ENCODE measurements at regions not wholly inside any gene's neighbourhood (a gene's known extent, or its start where the extent isn't known, plus 50 kb on each side); places are given as distances from the start of the nearest gene placed in this dataset.

GRCh38 chr12:27866373-27867101 lies 86.5 kb upstream of the MANSC4 start:
- Mint-ChIP-seq H3K9me3 (no peaks in the 10 kb centered on the region), H3K4me1 (ENCODE audit: low read depth) (peaks cover 7% of the 10 kb centered on the region), H3K27me3 (no peaks in the 10 kb centered on the region), H3K36me3 (ENCODE audit: low read depth) (no peaks in the 10 kb centered on the region), H3K4me3 (no peak overlapping the region), H3K27ac (no peak overlapping the region)
- CTCF ChIA-PET: no interaction called here
- no peak for TF ChIP-seq CTCF (IDR thresholded peaks at IDR 0.05)
- Histone ChIP-seq H3K36me3 (ENCODE audit: insufficient read depth, low read length) (no peaks in the 10 kb centered on the region), H3K9me3 (ENCODE audit: control insufficient read depth in 1 of 2, insufficient read depth in 1 of 2, low read length in 2 of 2) (no peaks in the 10 kb centered on the region), H3K27ac (ENCODE audit: low read depth in 1 of 2, low read length in 2 of 2) (no peak overlapping the region), H3K4me3 (ENCODE audit: low read length) (no peak overlapping the region), H3K4me1 (ENCODE audit: insufficient read depth, low read length) (no peaks in the 10 kb centered on the region), H3K27me3 (ENCODE audit: control insufficient read depth in 1 of 2, insufficient read depth in 2 of 2, low read length in 2 of 2) (no peaks in the 10 kb centered on the region)
- DNase-seq (no peak), ATAC-seq (ENCODE audit: poor library complexity) (no peak)
- intact Hi-C loops (cut with DNase I, micrococcal nuclease): no loop called here
- POLR2A ChIA-PET: no interaction called here

GRCh38 chr12:27865421-27865820 lies 85.4 kb upstream of the MANSC4 start:
- Histone ChIP-seq H3K27me3 (ENCODE audit: control insufficient read depth in 1 of 2, insufficient read depth in 2 of 2, low read length in 2 of 2) (no peaks in the 10 kb centered on the region), H3K36me3 (ENCODE audit: insufficient read depth, low read length) (no peaks in the 10 kb centered on the region), H3K27ac (ENCODE audit: low read depth in 1 of 2, low read length in 2 of 2) (no peak overlapping the region), H3K9me3 (ENCODE audit: control insufficient read depth in 1 of 2, insufficient read depth in 1 of 2, low read length in 2 of 2) (no peaks in the 10 kb centered on the region), H3K4me3 (ENCODE audit: low read length) (no peak overlapping the region), H3K4me1 (ENCODE audit: insufficient read depth, low read length) (no peaks in the 10 kb centered on the region)
- ATAC-seq (ENCODE audit: poor library complexity): no peak
- Mint-ChIP-seq H3K4me3 (no peak overlapping the region), H3K9me3 (no peaks in the 10 kb centered on the region), H3K27ac (no peak overlapping the region), H3K36me3 (ENCODE audit: low read depth) (no peaks in the 10 kb centered on the region), H3K4me1 (ENCODE audit: low read depth) (no peaks in the 10 kb centered on the region), H3K27me3 (peaks cover 1% of the 10 kb centered on the region)
- intact Hi-C loops (cut with DNase I, micrococcal nuclease): no loop called here
- ChIA-PET POLR2A (no interaction called here), CTCF (no interaction called here)
- TF ChIP-seq CTCF (IDR thresholded peaks at IDR 0.05): no peak
- no peak for DNase-seq

- DNase-seq (no peak), ATAC-seq (ENCODE audit: poor library complexity) (no peak)
- no peak overlapping the region for H3K4me3 Mint-ChIP-seq
- H3K9me3 ChIP-seq (ENCODE audit: control insufficient read depth in 1 of 2, insufficient read depth in 1 of 2, low read length in 2 of 2): no peaks in the 10 kb centered on the region
- CTCF ChIA-PET: interaction anchor here (0.8 to 1.0 kb wide), 2 partner anchors 14 to 43 kb away, joined by 3 read pairs; no protein-coding TSS in a partner anchor
- no peaks in the 10 kb centered on the region for H3K9me3 Mint-ChIP-seq
- TF ChIP-seq CTCF (IDR thresholded peaks at IDR 0.05): no peak
- no peaks in the 10 kb centered on the region for H3K36me3 ChIP-seq (ENCODE audit: insufficient read depth, low read length)
- H3K27ac Mint-ChIP-seq: no peak overlapping the region
- H3K4me1 ChIP-seq (ENCODE audit: insufficient read depth, low read length): no peaks in the 10 kb centered on the region
- intact Hi-C loops (cut with DNase I, micrococcal nuclease): no loop called here
- H3K27me3 Mint-ChIP-seq: peaks cover 4% of the 10 kb centered on the region
- no peaks in the 10 kb centered on the region for H3K36me3 Mint-ChIP-seq (ENCODE audit: low read depth)
- H3K4me1 Mint-ChIP-seq (ENCODE audit: low read depth): no peaks in the 10 kb centered on the region
- POLR2A ChIA-PET: no interaction called here
- H3K4me3 ChIP-seq (ENCODE audit: low read length): no peak overlapping the region
- H3K27ac ChIP-seq (ENCODE audit: low read depth in 1 of 2, low read length in 2 of 2): no peak overlapping the region
- peaks cover 0 to 2% of the 10 kb centered on the region in 2 experiments for H3K27me3 ChIP-seq (ENCODE audit: control insufficient read depth in 1 of 2, insufficient read depth in 2 of 2, low read length in 2 of 2)
These were observed 84.5 kb upstream of the MANSC4 start for GRCh38 chr12:27864521-27864920.
